ENCODE measurements at regions not wholly inside any gene's neighbourhood (a gene's known extent, or its start where the extent isn't known, plus 50 kb on each side); places are given as distances from the start of the nearest gene placed in this dataset.

- TF ChIP-seq U2AF2 (IDR thresholded peaks at IDR 0.05; ENCODE audit: low read depth, low read length): no peak
- TF ChIP-seq, protein P1, sequence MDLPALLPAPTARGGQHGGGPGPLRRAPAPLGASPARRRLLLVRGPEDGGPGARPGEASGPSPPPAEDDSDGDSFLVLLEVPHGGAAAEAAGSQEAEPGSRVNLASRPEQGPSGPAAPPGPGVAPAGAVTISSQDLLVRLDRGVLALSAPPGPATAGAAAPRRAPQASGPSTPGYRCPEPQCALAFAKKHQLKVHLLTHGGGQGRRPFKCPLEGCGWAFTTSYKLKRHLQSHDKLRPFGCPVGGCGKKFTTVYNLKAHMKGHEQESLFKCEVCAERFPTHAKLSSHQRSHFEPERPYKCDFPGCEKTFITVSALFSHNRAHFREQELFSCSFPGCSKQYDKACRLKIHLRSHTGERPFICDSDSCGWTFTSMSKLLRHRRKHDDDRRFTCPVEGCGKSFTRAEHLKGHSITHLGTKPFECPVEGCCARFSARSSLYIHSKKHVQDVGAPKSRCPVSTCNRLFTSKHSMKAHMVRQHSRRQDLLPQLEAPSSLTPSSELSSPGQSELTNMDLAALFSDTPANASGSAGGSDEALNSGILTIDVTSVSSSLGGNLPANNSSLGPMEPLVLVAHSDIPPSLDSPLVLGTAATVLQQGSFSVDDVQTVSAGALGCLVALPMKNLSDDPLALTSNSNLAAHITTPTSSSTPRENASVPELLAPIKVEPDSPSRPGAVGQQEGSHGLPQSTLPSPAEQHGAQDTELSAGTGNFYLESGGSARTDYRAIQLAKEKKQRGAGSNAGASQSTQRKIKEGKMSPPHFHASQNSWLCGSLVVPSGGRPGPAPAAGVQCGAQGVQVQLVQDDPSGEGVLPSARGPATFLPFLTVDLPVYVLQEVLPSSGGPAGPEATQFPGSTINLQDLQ (CRISPR knock-in tag; IDR thresholded peaks at IDR 0.05): no peak
- no peak for TF ChIP-seq ZFX (CRISPR knock-in tag; IDR thresholded peaks at IDR 0.05; ENCODE audit: low read depth)
These were observed 67.3 kb upstream of the PDZD8 start (continued) for GRCh38 chr10:117442521-117442920.

- DNase-seq (ENCODE audit: low spot score): no peak
- no peak overlapping the region for H3K9ac ChIP-seq (ENCODE audit: insufficient read depth, low read depth, low read length)
- no peaks in the 10 kb centered on the region for H4K20me1 ChIP-seq (ENCODE audit: insufficient read depth, low read length)
- H3K79me2 ChIP-seq (ENCODE audit: insufficient read depth, low read length): no peaks in the 10 kb centered on the region
- H3K4me1 ChIP-seq (ENCODE audit: insufficient read depth, low read length): no peaks in the 10 kb centered on the region
- BruUV-seq (replicated peaks): no TSS peak
- H3K4me3 ChIP-seq (replicated peaks in 1 of 3; ENCODE audit: insufficient read depth in 1 of 3, low read depth in 2 of 3, low read length in 3 of 3): no peak overlapping the region
- ChIA-PET POLR2A (no interaction called here), CTCF (ENCODE audit: low intra/inter-chr PET ratio, low total read pairs) (interaction anchor here (1.1 to 1.8 kb wide), 2 partner anchors 225 to 799 kb away, joined by 4 to 9 read pairs; no protein-coding TSS in a partner anchor)
- no peak overlapping the region for H3K27ac ChIP-seq (ENCODE audit: extremely low read length, insufficient read depth, low read length)
- FAIRE-seq: no peak
- no peaks in the 10 kb centered on the region for H3K36me3 ChIP-seq (replicated peaks in 1 of 2; ENCODE audit: control insufficient read depth in 1 of 2, insufficient read depth in 2 of 2, low read length in 2 of 2)
- no peak overlapping the region for H2AFZ ChIP-seq (ENCODE audit: low read length)
- ATAC-seq: no peak
- no peak overlapping the region for H3K4me2 ChIP-seq (ENCODE audit: low read depth, low read length)
- WGBS (ENCODE audit: low lambda C conversion rate): 72% methylated on average over 4 of the region's 6 CpGs
- intact Hi-C loops (cut with micrococcal nuclease; ENCODE audit: unreplicated experiment): no loop called here
- in situ Hi-C loops (cut with HindIII; ENCODE audit: extremely low pct_ligation_motif_present, low pct_unique_long_range_greater_than_20kb): loop anchor here (10.0 kb wide), 1 partner anchor 217 kb away; no protein-coding TSS in a partner anchor
- H3K27me3 ChIP-seq (ENCODE audit: control insufficient read depth in 1 of 2, insufficient read depth in 2 of 2, low read length in 2 of 2): no peaks in the 10 kb centered on the region
- H3K9me3 ChIP-seq (ENCODE audit: low read length): peaks cover 9% of the 10 kb centered on the region; the same call in 1 of the 2 replicates
- no peak for TF ChIP-seq GATAD1 (CRISPR knock-in tag; IDR thresholded peaks at IDR 0.05)
- TF ChIP-seq BHLHE40 (IDR thresholded peaks at IDR 0.05; ENCODE audit: low read length): no peak
- TF ChIP-seq GTF2F1 (IDR thresholded peaks at IDR 0.05; ENCODE audit: low read length): no peak
- no peak for TF ChIP-seq HNF4G (IDR thresholded peaks at IDR 0.05; ENCODE audit: borderline replicate concordance, low read depth, low read length)
- TF ChIP-seq HNF4G (CRISPR knock-in tag; IDR thresholded peaks at IDR 0.05; ENCODE audit: borderline replicate concordance, low read depth): no peak
- TF ChIP-seq ELF3 (CRISPR knock-in tag; IDR thresholded peaks at IDR 0.05): no peak
- TF ChIP-seq SNAI1 (CRISPR knock-in tag; IDR thresholded peaks at IDR 0.05; ENCODE audit: borderline replicate concordance): no peak
- TF ChIP-seq YEATS4 (CRISPR knock-in tag; IDR thresholded peaks at IDR 0.05; ENCODE audit: borderline replicate concordance): no peak
- TF ChIP-seq MEIS2 (CRISPR knock-in tag; IDR thresholded peaks at IDR 0.05): no peak
- no peak for TF ChIP-seq ZNF720 (CRISPR knock-in tag; IDR thresholded peaks at IDR 0.05)
- TF ChIP-seq, protein P2, sequence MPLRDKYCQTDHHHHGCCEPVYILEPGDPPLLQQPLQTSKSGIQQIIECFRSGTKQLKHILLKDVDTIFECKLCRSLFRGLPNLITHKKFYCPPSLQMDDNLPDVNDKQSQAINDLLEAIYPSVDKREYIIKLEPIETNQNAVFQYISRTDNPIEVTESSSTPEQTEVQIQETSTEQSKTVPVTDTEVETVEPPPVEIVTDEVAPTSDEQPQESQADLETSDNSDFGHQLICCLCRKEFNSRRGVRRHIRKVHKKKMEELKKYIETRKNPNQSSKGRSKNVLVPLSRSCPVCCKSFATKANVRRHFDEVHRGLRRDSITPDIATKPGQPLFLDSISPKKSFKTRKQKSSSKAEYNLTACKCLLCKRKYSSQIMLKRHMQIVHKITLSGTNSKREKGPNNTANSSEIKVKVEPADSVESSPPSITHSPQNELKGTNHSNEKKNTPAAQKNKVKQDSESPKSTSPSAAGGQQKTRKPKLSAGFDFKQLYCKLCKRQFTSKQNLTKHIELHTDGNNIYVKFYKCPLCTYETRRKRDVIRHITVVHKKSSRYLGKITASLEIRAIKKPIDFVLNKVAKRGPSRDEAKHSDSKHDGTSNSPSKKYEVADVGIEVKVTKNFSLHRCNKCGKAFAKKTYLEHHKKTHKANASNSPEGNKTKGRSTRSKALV (CRISPR knock-in tag; IDR thresholded peaks at IDR 0.05): no peak
- TF ChIP-seq ZBTB44 (CRISPR knock-in tag; IDR thresholded peaks at IDR 0.05): no peak
- TF ChIP-seq NAIF1 (CRISPR knock-in tag; IDR thresholded peaks at IDR 0.05; ENCODE audit: borderline replicate concordance): no peak
- no peak for TF ChIP-seq NFYB (CRISPR knock-in tag; IDR thresholded peaks at IDR 0.05)
These were observed 66.7 kb upstream of the PDZD8 start for GRCh38 chr10:117441812-117442443.

Data from HepG2 (cell line).